ENCODE measurements at regions not wholly inside any gene's neighbourhood (a gene's known extent, or its start where the extent isn't known, plus 50 kb on each side); places are given as distances from the start of the nearest gene placed in this dataset.

DNA sequence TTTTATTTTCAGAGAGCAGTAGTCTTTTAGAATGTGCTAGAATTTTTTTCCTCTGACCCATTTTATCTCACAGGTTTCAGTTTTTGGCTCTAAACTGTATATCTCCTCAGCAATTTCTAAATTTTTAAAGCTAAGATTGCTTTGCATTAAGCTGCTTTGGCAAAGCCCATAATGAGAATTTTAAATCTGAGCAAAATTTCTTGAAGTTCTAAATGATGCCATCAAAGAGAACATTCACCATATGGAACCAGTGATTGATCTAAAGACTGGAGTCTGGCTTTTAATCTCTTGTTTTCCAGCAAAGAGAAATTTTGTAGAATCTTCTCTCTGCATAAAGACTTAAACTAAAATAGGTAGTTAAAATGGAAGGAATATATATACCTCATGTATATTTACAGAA lies 313.6 kb downstream of the TBC1D32 start:
- Mint-ChIP-seq H3K27me3 (no peaks in the 10 kb centered on the region), H3K27ac (no peak overlapping the region), H3K4me3 (no peak overlapping the region), H3K36me3 (ENCODE audit: low read depth) (no peaks in the 10 kb centered on the region), H3K4me1 (no peaks in the 10 kb centered on the region)
- DNase-seq (no peak), ATAC-seq (no peak)
- H3K9me3 ChIP-seq (ENCODE audit: control insufficient read depth, low read length, poor library complexity, severe bottlenecking), result no peaks in the 10 kb centered on the region

DNA sequence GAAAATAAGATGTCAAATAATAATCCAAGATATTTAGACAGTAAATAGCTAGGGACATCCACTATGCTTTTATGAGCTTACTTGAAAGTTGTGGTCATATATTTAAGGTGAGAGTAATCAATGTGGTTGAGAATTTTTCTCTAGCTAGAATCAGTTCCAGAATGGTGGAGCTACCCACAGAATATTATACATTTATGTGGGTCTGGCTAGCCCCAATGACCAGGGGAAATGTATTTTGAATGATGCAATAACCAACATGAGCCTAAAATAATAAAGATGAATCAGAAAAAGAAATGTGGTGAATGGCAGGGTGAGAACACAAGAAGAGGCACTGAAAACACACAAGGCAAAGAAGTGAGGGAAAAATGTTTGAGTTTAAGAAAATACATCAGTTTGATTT lies 325.7 kb downstream of the TBC1D32 start:
- Mint-ChIP-seq H3K36me3 (ENCODE audit: low read depth) (no peaks in the 10 kb centered on the region), H3K27ac (no peak overlapping the region), H3K4me1 (no peaks in the 10 kb centered on the region), H3K27me3 (no peaks in the 10 kb centered on the region), H3K4me3 (no peak overlapping the region)
- no peaks in the 10 kb centered on the region for H3K9me3 ChIP-seq (ENCODE audit: control insufficient read depth, low read length, poor library complexity, severe bottlenecking)
- ATAC-seq, result no peak
- no peak for DNase-seq

DNA sequence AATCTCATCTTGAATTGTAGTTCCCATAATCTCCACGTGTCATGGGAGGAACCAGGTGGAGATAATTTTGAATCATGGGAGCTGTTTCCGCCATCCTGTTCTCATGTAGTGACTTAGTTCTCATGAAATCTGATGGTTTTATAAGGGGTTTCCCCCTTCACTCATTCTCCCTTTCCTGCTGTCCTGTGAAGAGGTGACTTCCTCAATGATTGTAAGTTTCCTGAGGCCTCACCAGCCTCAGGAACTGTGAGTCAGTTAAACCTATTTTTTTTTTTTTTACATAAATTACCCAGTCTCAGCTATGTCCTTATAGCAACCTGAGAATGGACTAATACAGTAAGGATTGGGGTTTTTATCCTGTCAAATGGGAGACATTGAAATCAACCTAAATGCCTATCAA lies 328.3 kb downstream of the TBC1D32 start:
- Mint-ChIP-seq H3K36me3 (ENCODE audit: low read depth) (no peaks in the 10 kb centered on the region), H3K27ac (no peak overlapping the region), H3K4me3 (no peak overlapping the region), H3K4me1 (no peaks in the 10 kb centered on the region), H3K27me3 (no peaks in the 10 kb centered on the region)
- no peaks in the 10 kb centered on the region for H3K9me3 ChIP-seq (ENCODE audit: control insufficient read depth, low read length, poor library complexity, severe bottlenecking)
- ATAC-seq (no peak), DNase-seq (no peak)

DNA sequence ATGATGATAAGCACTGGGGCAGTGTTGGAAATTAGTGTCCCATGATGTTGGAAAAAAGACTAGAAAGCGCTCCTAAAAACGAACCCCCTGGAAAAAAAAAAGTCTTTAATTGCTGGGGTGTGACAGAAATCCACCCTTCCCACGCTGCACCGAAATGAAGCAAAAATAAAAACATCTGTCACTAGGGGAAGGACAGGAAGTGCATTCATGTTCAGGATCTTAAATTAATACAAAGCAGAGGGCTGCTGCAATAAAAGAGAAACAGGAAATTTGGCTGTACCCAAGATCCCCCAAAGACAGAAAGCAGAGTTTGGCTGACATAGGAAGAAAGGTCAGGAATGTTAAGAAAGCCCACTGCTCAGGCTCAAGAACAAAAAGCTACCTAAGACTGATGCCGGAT lies 333.9 kb downstream of the TBC1D32 start:
- DNase-seq (no peak), ATAC-seq (no peak)
- Mint-ChIP-seq H3K27ac (no peak overlapping the region), H3K36me3 (ENCODE audit: low read depth) (no peaks in the 10 kb centered on the region), H3K4me1 (no peaks in the 10 kb centered on the region), H3K4me3 (no peak overlapping the region), H3K27me3 (no peaks in the 10 kb centered on the region)
- H3K9me3 ChIP-seq (ENCODE audit: control insufficient read depth, low read length, poor library complexity, severe bottlenecking), result no peaks in the 10 kb centered on the region

DNA sequence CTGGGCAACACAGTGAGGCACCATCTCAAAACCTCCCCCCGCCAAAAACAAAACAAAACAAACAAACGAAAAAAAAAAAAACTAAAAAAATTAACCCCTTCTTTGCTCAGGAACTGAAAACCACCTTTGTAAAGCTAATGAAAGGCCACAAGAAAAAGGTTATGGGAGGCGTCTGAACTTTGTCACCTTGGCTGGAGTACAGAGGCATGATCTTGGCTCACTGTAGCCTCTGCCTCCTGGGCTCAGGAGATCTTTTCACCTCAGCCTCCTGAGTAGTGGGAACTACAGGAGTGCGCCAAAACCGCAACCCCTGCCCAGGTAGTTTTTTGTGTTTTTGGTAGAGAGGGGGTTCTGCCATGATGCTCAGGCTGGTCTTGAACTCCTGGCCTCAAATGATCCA lies 337.9 kb downstream of the TBC1D32 start:
- H3K36me3 Mint-ChIP-seq (ENCODE audit: low read depth), result no peaks in the 10 kb centered on the region
- H3K4me1 Mint-ChIP-seq, result no peaks in the 10 kb centered on the region
- DNase-seq, result no peak

DNA sequence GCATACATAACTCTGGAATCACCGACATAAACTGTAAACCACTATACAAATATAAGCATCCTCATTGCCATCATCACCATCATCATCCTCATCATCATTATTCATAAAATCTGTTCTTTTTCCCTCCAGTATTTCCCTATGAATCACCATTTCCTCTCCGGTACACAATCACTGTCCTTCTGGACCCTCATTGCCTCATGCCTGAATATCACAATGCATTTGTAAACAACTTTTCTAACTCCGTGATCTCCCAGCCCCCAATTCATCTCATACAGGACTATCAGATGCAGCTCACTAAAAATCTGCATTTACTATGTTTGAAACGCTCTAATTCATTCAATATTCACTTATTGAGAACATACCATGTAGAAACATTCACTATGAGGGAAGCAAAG lies 339.7 kb downstream of the TBC1D32 start:
- no peaks in the 10 kb centered on the region for H3K27me3 Mint-ChIP-seq
- ATAC-seq, result no peak

More for the DNA sequence above, 337.9 kb downstream of the TBC1D32 start:
- Mint-ChIP-seq H3K27ac (no peak overlapping the region), H3K27me3 (no peaks in the 10 kb centered on the region), H3K4me3 (no peak overlapping the region)
- no peak for ATAC-seq
- H3K9me3 ChIP-seq (ENCODE audit: control insufficient read depth, low read length, poor library complexity, severe bottlenecking), result no peaks in the 10 kb centered on the region

DNA sequence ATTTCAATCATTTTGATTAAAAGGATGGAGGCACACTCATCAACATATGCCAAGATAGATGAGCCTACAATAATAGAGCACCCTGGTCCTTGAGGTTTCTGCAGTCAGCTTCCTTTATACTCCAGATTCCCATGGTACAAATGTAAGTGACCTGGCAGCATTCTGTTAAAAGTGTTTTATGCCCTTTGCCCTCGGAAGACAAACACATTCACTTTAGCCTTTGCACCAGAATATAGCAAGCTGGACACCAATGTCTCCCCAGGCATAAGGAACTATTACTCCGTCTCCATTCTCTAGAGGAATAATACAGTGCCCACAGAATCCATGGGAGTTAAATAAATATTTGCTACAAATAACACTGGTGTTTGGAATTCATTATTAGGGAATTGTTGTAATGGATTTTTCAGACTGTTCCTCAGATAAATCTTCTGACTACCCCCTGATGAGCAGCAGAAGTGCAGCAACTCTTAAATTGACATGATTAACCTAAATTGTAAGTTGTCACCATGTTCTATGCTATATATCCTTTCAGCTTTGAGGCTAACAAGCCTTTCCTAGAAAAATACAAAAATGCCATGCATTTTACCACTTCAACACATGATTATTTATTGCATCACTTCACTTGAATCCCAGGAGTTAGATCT lies 340.2 kb downstream of the TBC1D32 start:
- no peak overlapping the region for H3K27ac Mint-ChIP-seq
- H3K4me1 Mint-ChIP-seq, result no peaks in the 10 kb centered on the region
- H3K4me3 Mint-ChIP-seq, result no peak overlapping the region
- no peaks in the 10 kb centered on the region for H3K27me3 Mint-ChIP-seq
- ATAC-seq, result no peak
- H3K36me3 Mint-ChIP-seq (ENCODE audit: low read depth), result no peaks in the 10 kb centered on the region
- H3K9me3 ChIP-seq (ENCODE audit: control insufficient read depth, low read length, poor library complexity, severe bottlenecking), result no peaks in the 10 kb centered on the region
- no peak for DNase-seq

More for the DNA sequence above, 339.7 kb downstream of the TBC1D32 start:
- Mint-ChIP-seq H3K4me1 (no peaks in the 10 kb centered on the region), H3K27ac (no peak overlapping the region), H3K36me3 (ENCODE audit: low read depth) (no peaks in the 10 kb centered on the region), H3K4me3 (no peak overlapping the region)
- DNase-seq, result no peak
- H3K9me3 ChIP-seq (ENCODE audit: control insufficient read depth, low read length, poor library complexity, severe bottlenecking), result no peaks in the 10 kb centered on the region

DNA sequence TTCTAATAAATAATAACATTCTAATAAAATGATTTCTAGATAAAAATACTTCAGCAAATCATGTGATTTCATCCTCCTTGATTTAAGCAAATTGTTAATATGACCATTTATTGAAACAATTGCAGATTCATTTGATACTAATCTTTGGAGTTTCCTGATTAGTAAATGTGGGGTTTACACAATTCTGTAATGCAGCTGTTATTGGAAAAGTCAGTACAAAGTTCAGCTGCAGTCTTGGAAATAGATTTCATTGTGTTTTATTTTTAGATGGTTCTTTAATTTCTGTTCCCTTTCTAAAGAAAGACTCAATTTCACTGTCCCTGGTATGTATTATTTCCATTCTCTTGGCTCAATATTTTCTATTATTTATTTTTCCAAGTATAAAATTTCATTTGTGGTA lies 342.0 kb downstream of the TBC1D32 start:
- no peak for ATAC-seq
- DNase-seq, result no peak
- Mint-ChIP-seq H3K4me1 (no peaks in the 10 kb centered on the region), H3K36me3 (ENCODE audit: low read depth) (no peaks in the 10 kb centered on the region), H3K27me3 (no peaks in the 10 kb centered on the region), H3K4me3 (no peak overlapping the region), H3K27ac (no peak overlapping the region)
- no peaks in the 10 kb centered on the region for H3K9me3 ChIP-seq (ENCODE audit: control insufficient read depth, low read length, poor library complexity, severe bottlenecking)

GRCh38 chr6:120990866-120991265 lies 343.4 kb downstream of the TBC1D32 start:
- Mint-ChIP-seq H3K4me1 (no peaks in the 10 kb centered on the region), H3K27me3 (no peaks in the 10 kb centered on the region), H3K4me3 (no peak overlapping the region), H3K27ac (no peak overlapping the region), H3K36me3 (ENCODE audit: low read depth) (no peaks in the 10 kb centered on the region)
- H3K9me3 ChIP-seq (ENCODE audit: control insufficient read depth, low read length, poor library complexity, severe bottlenecking), result no peaks in the 10 kb centered on the region
- no peak for ATAC-seq
- DNase-seq, result no peak

GRCh38 chr6:120981835-120982234 lies 352.4 kb downstream of the TBC1D32 start:
- Mint-ChIP-seq H3K27ac (no peak overlapping the region), H3K4me1 (no peaks in the 10 kb centered on the region), H3K36me3 (ENCODE audit: low read depth) (no peaks in the 10 kb centered on the region), H3K27me3 (no peaks in the 10 kb centered on the region), H3K4me3 (no peak overlapping the region)
- DNase-seq (no peak), ATAC-seq (no peak)
- H3K9me3 ChIP-seq (ENCODE audit: control insufficient read depth, low read length, poor library complexity, severe bottlenecking), result no peaks in the 10 kb centered on the region

DNA sequence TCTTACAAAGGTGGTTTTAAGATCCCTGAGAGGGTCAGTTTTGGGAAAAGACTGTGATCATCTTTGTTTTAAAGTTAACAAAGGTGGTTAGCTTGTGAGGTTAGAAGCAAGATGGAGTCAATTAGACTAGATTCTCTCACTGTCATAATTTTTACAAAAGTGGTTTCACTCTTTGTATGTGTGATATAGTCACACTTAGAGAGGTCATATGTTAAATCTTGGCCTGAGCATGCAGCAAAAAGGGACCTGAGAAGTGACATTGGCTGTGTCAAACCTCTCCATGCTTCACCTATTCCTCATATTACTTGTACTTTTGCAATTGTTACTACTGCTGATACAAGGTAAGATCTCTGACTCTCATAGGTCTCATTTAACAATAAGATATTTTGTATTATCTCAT lies 368.0 kb downstream of the TBC1D32 start:
- Mint-ChIP-seq H3K36me3 (ENCODE audit: low read depth) (no peaks in the 10 kb centered on the region), H3K27me3 (no peaks in the 10 kb centered on the region), H3K27ac (no peak overlapping the region), H3K4me3 (no peak overlapping the region), H3K4me1 (peaks cover 2% of the 10 kb centered on the region)
- no peak for ATAC-seq
- DNase-seq, result no peak
- no peaks in the 10 kb centered on the region for H3K9me3 ChIP-seq (ENCODE audit: control insufficient read depth, low read length, poor library complexity, severe bottlenecking)

- Mint-ChIP-seq H3K4me3 (no peak overlapping the region), H3K36me3 (ENCODE audit: low read depth) (no peaks in the 10 kb centered on the region), H3K27me3 (no peaks in the 10 kb centered on the region)
Observed at GRCh38 chr6:120965814-120966213, 368.5 kb downstream of the TBC1D32 start.

GRCh38 chr6:120960761-120961160 lies 373.5 kb downstream of the TBC1D32 start:
- DNase-seq, result no peak
- no peaks in the 10 kb centered on the region for H3K4me1 Mint-ChIP-seq
- H3K27me3 Mint-ChIP-seq, result no peaks in the 10 kb centered on the region
- no peak for ATAC-seq
- no peaks in the 10 kb centered on the region for H3K36me3 Mint-ChIP-seq (ENCODE audit: low read depth)
- no peak overlapping the region for H3K27ac Mint-ChIP-seq
- no peaks in the 10 kb centered on the region for H3K9me3 ChIP-seq (ENCODE audit: control insufficient read depth, low read length, poor library complexity, severe bottlenecking)
- H3K4me3 Mint-ChIP-seq, result no peak overlapping the region

More at GRCh38 chr6:120965814-120966213, 368.5 kb downstream of the TBC1D32 start:
- DNase-seq (no peak), ATAC-seq (no peak)
- Mint-ChIP-seq H3K4me1 (peaks cover 2% of the 10 kb centered on the region), H3K27ac (no peak overlapping the region)
- H3K9me3 ChIP-seq (ENCODE audit: control insufficient read depth, low read length, poor library complexity, severe bottlenecking), result no peaks in the 10 kb centered on the region

DNA sequence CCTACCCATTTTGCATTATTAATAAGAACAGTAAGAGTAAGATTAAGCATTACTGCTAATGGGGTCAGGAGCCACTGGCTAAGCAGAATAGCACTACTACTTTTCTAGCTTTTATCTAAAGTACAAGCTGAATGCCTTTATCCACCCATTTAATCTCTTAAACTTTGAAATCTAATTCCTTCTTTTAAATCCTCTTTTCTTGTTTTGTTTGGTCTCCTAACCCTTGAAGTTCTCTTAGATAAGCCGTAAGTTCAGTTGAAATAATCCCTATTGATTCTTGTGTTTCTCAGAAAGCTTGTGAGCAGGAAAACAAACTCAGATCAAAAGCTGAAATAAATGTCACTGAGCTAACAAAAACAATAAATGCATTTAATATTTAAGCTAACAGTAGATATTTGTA lies 380.2 kb downstream of the TBC1D32 start:
- Mint-ChIP-seq H3K27me3 (no peaks in the 10 kb centered on the region), H3K27ac (no peak overlapping the region), H3K4me3 (no peak overlapping the region), H3K4me1 (no peaks in the 10 kb centered on the region), H3K36me3 (ENCODE audit: low read depth) (no peaks in the 10 kb centered on the region)
- H3K9me3 ChIP-seq (ENCODE audit: control insufficient read depth, low read length, poor library complexity, severe bottlenecking), result no peaks in the 10 kb centered on the region
- no peak for ATAC-seq
- DNase-seq, result no peak

Data from T-helper 17 cell (primary cell).